GM12878 (cell line): ENCODE measurements at regions not wholly inside any gene's neighbourhood (a gene's known extent, or its start where the extent isn't known, plus 50 kb on each side); places are given as distances from the start of the nearest gene placed in this dataset.

ENCODE experiments used
- FOXK2 ChIP-seq: fragments of 450-650 bp; IDR thresholded peaks from 2 replicates; pipeline ENCODE4 v1.6.1; 2017; ENCODE audit warnings: mild to moderate bottlenecking, moderate library complexity
- IKZF1 ChIP-seq: fragments of 450-650 bp; conservative IDR thresholded peaks from 2 replicates; pipeline ENCODE4 v1.6.1; 2017; ENCODE audit warnings: antibody characterized with exemption, mild to moderate bottlenecking
- KDM1A ChIP-seq: fragments of 200-600 bp; sonication (generic); IDR thresholded peaks from 2 replicates; pipeline ENCODE4 v1.6.1; 2016; ENCODE audit warnings: borderline replicate concordance
- LARP7 ChIP-seq: fragments of 450-650 bp; IDR thresholded peaks from 2 replicates; pipeline ENCODE4 v1.6.1; 2017; ENCODE audit warnings: mild to moderate bottlenecking
- PAX8 ChIP-seq: fragments of 450-650 bp; IDR thresholded peaks from 2 replicates; pipeline ENCODE4 v1.6.1; 2017; ENCODE audit warnings: mild to moderate bottlenecking, moderate library complexity
- POLR2A ChIP-seq: IDR thresholded peaks from 2 replicates; pipeline ENCODE4 v1.6.1; 2011; ENCODE audit warnings: low read depth, mild to moderate bottlenecking, low read length
- ZBED1 ChIP-seq: IDR thresholded peaks from 2 replicates; pipeline ENCODE4 v1.6.1; 2016; ENCODE audit warnings: borderline replicate concordance
- TF ChIP-seq, protein P1 (sequence below): fragments of 450-650 bp; IDR thresholded peaks from 2 replicates; pipeline ENCODE4 v1.6.1; 2018; ENCODE audit warnings: borderline replicate concordance, mild to moderate bottlenecking; ENCODE audit not compliant: partially characterized antibody
- TF ChIP-seq, protein P2 (sequence below): fragments of 450-650 bp; IDR thresholded peaks from 2 replicates; pipeline ENCODE4 v1.6.1; 2017; ENCODE audit warnings: mild to moderate bottlenecking, moderate library complexity
- TF ChIP-seq, protein P3 (sequence below): fragments of 450-650 bp; IDR thresholded peaks from 2 replicates; pipeline ENCODE4 v1.6.1; 2016; ENCODE audit warnings: mild to moderate bottlenecking
- TF ChIP-seq, protein P4 (sequence below): IDR thresholded peaks from 2 replicates; pipeline ENCODE4 v1.6.1; 2012; ENCODE audit warnings: low read depth, low read length, improper control_type of control experiment
- TF ChIP-seq, protein P5 (sequence below): fragments of 450-650 bp; formaldehyde crosslinking; IDR thresholded peaks from 2 replicates; pipeline ENCODE4 v1.5.0; 2022; ENCODE audit warnings: mild to moderate bottlenecking, missing genetic modification characterization

DNA sequence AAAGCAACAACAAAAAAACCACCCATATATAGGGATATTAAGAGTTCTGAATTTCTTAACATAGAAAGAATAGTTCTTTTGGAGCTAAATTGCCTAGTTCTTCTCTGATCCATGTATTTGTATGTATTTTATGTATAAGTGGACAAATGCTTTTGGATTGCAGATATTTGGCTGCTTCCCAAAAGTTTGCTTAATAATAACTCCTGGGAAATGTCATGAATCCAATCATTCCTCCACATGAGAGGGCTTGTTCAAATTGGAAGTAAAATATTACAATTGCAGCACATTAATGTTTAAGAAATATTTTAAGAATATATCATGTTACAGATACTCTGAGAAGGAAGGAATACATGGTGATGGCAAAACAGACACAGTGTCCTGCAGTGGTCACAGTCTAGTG, 71.5 kb upstream of the PAGE3 start (continued):
- TF ChIP-seq LARP7 = no peak
- TF ChIP-seq ZBED1 = no peak
- no peak for TF ChIP-seq KDM1A
- TF ChIP-seq, protein P1, sequence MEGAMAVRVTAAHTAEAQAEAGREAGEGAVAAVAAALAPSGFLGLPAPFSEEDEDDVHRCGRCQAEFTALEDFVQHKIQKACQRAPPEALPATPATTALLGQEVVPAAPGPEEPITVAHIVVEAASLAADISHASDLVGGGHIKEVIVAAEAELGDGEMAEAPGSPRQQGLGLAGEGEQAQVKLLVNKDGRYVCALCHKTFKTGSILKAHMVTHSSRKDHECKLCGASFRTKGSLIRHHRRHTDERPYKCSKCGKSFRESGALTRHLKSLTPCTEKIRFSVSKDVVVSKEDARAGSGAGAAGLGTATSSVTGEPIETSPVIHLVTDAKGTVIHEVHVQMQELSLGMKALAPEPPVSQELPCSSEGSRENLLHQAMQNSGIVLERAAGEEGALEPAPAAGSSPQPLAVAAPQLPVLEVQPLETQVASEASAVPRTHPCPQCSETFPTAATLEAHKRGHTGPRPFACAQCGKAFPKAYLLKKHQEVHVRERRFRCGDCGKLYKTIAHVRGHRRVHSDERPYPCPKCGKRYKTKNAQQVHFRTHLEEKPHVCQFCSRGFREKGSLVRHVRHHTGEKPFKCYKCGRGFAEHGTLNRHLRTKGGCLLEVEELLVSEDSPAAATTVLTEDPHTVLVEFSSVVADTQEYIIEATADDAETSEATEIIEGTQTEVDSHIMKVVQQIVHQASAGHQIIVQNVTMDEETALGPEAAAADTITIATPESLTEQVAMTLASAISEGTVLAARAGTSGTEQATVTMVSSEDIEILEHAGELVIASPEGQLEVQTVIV = no peak
- TF ChIP-seq, protein P2, sequence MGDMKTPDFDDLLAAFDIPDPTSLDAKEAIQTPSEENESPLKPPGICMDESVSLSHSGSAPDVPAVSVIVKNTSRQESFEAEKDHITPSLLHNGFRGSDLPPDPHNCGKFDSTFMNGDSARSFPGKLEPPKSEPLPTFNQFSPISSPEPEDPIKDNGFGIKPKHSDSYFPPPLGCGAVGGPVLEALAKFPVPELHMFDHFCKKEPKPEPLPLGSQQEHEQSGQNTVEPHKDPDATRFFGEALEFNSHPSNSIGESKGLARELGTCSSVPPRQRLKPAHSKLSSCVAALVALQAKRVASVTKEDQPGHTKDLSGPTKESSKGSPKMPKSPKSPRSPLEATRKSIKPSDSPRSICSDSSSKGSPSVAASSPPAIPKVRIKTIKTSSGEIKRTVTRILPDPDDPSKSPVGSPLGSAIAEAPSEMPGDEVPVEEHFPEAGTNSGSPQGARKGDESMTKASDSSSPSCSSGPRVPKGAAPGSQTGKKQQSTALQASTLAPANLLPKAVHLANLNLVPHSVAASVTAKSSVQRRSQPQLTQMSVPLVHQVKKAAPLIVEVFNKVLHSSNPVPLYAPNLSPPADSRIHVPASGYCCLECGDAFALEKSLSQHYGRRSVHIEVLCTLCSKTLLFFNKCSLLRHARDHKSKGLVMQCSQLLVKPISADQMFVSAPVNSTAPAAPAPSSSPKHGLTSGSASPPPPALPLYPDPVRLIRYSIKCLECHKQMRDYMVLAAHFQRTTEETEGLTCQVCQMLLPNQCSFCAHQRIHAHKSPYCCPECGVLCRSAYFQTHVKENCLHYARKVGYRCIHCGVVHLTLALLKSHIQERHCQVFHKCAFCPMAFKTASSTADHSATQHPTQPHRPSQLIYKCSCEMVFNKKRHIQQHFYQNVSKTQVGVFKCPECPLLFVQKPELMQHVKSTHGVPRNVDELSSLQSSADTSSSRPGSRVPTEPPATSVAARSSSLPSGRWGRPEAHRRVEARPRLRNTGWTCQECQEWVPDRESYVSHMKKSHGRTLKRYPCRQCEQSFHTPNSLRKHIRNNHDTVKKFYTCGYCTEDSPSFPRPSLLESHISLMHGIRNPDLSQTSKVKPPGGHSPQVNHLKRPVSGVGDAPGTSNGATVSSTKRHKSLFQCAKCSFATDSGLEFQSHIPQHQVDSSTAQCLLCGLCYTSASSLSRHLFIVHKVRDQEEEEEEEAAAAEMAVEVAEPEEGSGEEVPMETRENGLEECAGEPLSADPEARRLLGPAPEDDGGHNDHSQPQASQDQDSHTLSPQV = no peak
- TF ChIP-seq, protein P3, sequence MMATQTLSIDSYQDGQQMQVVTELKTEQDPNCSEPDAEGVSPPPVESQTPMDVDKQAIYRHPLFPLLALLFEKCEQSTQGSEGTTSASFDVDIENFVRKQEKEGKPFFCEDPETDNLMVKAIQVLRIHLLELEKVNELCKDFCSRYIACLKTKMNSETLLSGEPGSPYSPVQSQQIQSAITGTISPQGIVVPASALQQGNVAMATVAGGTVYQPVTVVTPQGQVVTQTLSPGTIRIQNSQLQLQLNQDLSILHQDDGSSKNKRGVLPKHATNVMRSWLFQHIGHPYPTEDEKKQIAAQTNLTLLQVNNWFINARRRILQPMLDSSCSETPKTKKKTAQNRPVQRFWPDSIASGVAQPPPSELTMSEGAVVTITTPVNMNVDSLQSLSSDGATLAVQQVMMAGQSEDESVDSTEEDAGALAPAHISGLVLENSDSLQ = no peak
- TF ChIP-seq PAX8 = no peak
- TF ChIP-seq, protein P4, sequence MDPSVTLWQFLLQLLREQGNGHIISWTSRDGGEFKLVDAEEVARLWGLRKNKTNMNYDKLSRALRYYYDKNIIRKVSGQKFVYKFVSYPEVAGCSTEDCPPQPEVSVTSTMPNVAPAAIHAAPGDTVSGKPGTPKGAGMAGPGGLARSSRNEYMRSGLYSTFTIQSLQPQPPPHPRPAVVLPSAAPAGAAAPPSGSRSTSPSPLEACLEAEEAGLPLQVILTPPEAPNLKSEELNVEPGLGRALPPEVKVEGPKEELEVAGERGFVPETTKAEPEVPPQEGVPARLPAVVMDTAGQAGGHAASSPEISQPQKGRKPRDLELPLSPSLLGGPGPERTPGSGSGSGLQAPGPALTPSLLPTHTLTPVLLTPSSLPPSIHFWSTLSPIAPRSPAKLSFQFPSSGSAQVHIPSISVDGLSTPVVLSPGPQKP = no peak
- TF ChIP-seq FOXK2 = no peak
- TF ChIP-seq, protein P5, sequence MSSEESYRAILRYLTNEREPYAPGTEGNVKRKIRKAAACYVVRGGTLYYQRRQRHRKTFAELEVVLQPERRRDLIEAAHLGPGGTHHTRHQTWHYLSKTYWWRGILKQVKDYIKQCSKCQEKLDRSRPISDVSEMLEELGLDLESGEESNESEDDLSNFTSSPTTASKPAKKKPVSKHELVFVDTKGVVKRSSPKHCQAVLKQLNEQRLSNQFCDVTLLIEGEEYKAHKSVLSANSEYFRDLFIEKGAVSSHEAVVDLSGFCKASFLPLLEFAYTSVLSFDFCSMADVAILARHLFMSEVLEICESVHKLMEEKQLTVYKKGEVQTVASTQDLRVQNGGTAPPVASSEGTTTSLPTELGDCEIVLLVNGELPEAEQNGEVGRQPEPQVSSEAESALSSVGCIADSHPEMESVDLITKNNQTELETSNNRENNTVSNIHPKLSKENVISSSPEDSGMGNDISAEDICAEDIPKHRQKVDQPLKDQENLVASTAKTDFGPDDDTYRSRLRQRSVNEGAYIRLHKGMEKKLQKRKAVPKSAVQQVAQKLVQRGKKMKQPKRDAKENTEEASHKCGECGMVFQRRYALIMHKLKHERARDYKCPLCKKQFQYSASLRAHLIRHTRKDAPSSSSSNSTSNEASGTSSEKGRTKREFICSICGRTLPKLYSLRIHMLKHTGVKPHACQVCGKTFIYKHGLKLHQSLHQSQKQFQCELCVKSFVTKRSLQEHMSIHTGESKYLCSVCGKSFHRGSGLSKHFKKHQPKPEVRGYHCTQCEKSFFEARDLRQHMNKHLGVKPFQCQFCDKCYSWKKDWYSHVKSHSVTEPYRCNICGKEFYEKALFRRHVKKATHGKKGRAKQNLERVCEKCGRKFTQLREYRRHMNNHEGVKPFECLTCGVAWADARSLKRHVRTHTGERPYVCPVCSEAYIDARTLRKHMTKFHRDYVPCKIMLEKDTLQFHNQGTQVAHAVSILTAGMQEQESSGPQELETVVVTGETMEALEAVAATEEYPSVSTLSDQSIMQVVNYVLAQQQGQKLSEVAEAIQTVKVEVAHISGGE (CRISPR knock-in tag) = no peak
- TF ChIP-seq POLR2A = no peak
- TF ChIP-seq IKZF1 = no peak
